GM19025 (cell line): ENCODE measurements at regions not wholly inside any gene's neighbourhood (a gene's known extent, or its start where the extent isn't known, plus 50 kb on each side); places are given as distances from the start of the nearest gene placed in this dataset.

Experiments used
- ATAC-seq: cut with Tn5 transposase; IDR thresholded peaks from one replicate; pipeline ENCODE4 v1.9.1; 2021; ENCODE audit warnings: mild to moderate bottlenecking, low read depth, moderate library complexity; ENCODE audit not compliant: unreplicated experiment

DNA sequence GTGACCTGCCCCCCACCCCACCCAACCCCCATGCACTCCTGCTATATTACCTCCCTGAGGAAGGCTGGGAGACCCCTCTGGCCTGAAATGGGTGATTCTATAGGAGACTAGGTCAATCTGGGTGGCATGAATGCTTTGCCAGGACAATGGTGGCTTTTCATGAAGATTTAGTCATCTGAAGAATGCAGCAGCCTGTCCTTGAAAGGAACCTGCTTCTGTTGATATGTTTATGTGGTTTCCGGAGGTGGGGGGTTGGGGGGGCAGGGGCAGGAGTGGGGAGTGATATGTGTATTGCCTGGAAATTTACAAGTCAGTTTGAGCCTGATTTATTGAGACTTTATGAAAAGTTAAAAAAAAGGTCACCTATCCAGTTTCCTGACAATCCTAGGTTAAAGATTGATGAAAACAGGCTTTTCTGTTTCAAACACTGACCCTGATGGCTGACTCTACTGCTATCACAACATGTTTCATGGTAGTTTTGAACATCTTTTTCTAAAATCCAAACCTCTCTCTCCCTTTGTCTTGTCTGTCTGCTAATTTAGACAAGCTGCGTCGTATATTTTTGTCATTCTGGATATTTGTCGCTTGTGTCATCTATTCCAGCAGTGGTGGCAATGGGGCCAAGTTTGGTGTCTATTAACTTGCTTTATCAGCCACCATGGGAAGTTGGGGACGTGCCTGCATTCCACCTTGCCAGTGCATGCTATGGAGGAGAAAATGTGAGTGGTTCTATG is 153.7 kb upstream of the EGFLAM start:
- ATAC-seq = no peak

- no peak for ATAC-seq
Measured at GRCh38 chr5:38101897-38102296, 156.5 kb upstream of the EGFLAM start.

DNA sequence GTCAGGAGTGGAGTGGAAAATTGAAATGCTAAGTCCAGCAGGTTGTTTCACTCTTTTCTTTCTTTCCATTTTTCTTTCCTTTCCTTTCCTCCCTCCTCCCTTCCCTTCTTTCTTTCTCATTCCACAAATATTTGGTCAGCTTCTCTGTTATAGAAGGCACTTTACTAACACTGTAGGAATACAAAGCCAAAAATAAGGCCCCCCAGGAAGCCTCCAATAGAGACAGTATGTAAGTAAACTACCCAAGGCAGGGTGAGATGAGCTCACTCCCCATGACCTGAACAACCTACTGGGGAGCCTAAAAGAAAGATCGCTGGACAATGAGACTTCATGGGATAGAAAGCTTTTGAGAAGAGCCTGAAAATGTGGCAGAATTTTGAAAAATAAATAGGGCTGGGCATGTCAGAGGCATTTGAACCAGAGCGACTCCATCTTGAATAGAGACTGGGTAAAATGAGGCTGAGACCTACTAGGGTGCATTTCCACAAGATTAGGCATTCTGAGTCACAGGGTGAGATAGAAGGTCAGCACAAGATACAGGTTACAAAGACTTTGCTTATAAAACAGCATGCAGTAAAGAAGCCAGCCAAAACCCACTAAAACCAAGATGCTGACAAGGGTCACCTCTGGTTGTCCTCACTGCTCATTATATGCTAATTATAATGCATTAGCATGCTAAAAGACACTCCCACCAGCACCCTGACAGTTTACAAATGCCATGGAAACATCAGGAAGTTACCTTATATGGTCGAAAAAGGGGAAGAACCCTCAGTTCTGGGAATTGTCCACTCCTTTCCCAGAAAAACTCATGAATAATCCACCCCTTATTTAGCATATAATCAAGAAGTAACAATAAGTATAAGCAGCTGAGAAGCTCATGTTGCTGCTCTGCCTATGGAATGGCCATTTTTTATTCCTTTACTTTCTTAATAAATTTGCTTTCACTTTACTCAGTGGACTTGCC is 158.9 kb upstream of the EGFLAM start:
- ATAC-seq = no peak

DNA sequence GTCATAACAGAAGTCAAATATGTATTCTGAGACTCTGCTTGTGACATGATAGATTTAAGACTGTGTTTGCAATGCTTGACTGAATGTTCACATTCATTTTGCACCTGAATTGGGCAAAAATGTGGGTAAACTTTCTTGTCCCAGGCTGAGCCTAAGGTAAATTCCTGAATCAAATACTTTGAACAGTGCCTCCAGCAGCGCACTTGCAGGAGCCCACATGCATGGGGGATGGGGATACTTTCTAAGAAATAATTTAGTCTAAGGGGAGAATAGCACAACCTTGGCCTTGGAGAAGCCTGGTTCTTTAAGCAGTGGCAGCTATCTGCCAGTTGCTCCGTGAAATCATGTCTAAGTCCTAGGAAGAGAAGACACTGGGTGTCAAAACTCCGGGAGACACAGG is 163.5 kb upstream of the EGFLAM start:
- ATAC-seq = no peak

GRCh38 chr5:38093855-38094254 is 164.5 kb upstream of the EGFLAM start:
- no peak for ATAC-seq

- no peak for ATAC-seq
Measured at GRCh38 chr5:38086777-38087176, 171.6 kb upstream of the EGFLAM start.

DNA sequence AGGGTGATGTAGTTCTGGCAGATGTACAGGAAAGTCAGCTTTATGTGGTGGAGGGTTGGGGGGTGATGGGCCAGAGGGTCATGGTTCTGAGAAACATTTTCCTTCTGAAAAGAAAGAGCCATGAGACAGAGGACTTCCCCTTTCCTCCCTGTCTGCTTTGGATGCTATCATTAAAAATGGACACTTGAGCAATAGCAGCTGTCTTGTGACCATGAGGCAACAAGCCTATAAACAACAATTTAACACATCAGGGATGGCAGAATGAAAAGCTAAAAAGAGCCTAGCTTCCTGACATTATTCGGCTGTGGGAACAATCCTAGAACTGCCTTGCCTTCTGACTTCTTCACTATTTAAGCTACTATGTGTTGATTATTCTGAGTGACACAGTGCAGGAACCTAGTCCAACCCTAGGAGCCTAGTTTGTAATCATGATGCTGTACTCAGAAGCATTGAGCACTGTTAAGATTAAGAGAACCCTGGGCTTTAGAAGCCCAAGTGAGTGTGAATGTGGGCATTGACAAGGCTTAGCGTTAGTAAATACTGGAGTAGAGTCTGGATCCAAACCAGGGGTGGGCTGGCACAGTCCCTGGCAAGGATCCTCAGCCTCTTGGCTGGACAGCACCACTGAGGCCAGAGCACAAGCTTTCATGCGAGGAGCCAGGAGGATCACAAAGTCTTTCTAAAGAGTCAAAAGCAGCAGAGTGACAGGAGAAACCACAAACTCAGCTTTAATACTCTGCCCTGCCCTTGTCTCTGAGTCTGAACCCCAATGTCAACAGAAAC is 178.5 kb upstream of the EGFLAM start:
- no peak for ATAC-seq

- ATAC-seq = no peak
Measured at GRCh38 chr5:38078161-38078560, 180.2 kb upstream of the EGFLAM start.

DNA sequence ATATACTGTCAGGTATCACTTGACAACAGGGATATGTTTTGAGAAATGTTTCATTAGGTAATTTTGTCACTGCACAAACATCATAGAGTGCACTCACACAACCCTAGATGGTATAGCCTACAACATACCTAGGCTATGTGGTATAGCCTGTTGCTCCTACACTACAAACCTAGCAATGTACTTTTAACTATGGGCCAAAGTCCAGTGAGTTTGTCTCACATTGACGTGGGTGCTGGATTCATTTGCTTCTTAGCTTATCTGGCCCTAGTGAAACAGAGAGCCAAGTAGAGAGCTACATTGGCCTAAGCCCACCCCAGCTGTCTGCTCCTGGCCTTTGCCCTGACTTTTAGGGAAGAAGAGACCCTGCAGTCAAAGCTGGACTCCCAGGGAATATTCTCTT is 180.7 kb upstream of the EGFLAM start:
- ATAC-seq = no peak

DNA sequence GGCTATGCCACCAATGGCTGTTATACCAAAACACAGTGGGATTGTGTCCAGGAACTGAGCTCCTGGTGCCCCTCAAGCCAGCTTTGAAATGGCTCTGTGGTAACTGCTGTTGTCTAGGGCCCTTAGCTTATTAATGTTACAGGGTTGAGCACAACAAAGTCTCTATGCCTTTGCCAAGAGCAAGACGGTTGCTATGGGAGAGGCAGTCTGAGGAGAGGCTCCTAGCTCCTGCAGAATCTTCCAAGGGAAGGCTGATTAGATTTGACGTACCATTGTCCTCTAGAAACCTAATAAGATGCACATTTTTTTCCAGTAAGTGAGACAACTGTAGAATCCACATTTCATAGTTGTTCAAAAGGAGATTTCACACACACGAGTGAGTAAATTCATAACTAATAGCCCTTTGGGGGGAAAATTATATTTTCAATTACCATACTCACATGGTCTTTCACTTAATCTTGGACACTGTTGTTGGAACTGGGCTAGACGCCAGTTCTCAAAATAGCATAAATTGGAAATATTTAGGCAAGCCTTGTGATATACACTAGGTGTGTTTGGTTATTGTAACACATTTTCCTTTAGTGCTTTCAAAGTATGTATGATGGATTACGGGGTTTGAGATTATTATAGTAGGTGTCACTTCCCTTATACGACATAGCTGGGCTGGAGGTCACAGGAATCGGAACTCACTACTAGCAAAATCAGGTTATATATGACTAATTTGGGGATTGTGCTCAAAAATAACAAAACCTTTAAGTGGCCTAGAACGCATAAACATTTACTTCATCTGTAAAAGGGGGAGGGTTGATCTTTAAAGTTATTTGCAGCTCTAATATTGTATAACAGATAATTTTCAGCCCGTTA is 186.3 kb upstream of the EGFLAM start:
- ATAC-seq = no peak

GRCh38 chr5:38070304-38070950 is 187.9 kb upstream of the EGFLAM start:
- no peak for ATAC-seq

DNA sequence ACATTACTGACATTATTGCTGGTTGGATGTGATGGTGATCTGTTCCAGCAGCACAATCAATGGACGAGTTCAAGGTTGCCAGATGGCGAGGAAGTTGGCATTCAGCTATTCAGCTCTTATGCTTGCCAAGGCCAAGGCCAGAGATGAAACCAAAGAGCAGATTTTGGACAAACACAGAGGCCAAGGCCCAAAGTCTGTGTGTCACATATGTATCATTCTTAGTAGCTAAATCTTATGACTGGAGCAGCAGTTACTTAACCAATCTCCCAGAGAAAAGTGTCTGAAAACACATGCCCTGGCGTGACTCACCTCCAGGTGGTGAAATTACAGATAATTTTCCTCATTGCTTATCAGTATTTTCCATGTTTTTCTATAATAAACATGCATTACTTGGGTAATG is 189.0 kb upstream of the EGFLAM start:
- ATAC-seq = no peak

DNA sequence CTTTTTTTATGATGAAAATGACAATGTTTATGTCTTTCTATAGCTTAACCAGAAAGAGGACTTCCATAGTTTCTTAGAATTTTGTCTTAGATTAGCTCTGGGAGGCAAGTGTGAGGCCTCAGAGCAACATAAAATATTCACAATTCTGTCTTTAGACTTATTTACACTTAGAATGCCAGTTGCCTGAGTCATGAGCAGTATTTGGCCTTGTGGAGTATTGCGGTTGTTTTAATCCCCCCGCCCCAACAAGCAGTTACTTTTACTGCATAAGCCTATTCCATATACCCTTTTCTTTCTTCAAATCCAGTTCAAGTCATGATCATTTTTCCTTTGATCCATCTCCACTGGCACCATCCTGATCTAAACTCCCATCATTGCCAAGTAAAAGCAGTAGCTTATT is 198.0 kb upstream of the EGFLAM start:
- no peak for ATAC-seq

GRCh38 chr5:38059876-38060275 is 198.5 kb upstream of the EGFLAM start:
- no peak for ATAC-seq

GRCh38 chr5:38051711-38052511 is 206.4 kb upstream of the EGFLAM start:
- ATAC-seq = no peak

DNA sequence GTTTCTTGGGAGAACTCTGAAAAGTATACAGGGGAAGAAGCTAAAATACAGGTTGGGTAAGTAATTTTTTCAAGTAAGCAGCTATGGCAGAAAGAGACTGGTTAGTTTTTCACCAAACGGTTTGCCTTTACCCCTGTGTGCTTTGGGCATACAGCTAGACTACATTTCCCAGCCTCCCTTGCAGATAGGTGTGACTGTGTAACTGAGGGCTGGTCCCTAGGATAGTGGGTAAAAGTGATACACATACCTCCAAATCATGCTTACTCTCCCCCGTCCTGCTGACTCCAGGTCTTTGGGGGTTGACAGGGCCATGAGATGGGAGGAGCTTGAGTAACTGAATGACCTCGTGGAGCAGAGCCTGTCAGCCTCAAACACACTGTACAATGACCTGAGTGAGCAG is 208.6 kb upstream of the GDNF start:
- no peak for ATAC-seq

DNA sequence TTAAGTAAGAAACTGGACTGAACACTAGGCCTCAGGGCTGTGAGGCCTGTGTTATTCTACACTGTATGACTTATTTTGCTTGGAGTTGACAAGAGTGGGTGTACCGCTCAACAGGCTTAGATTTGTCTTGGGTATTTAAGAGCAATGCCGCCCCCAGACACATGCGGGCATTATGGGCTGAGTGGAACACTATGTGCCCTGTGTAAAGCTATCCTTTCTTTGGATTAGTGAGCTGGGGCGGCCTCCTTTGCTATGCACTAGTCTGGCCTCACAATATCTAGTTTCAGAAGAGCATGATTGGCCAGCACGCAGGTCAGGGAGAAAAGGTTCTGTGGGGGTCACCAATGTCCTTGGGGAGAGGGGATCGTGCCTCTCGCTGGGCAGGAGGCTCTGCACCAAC is 206.3 kb upstream of the GDNF start:
- ATAC-seq = no peak

DNA sequence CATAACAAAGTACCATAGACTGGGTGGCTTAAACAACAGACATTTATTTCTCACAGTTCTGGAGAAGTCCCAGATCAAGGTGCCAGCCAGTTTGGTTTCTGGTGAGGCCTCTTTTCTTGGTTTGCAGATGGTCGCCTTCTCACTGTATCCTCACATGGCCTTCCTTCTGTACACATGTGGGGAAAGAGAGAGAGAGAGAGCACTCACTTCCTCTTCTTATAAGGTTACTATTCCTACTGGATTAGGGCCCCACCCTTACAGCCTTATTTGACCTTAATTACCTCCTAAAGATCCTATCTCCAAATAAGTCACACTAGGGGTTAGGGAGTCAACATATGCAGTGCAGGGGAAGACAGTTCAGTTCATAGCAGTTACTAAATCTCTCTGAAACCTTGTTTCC is 205.6 kb upstream of the GDNF start:
- ATAC-seq = no peak

GRCh38 chr5:38039826-38040225 is 200.0 kb upstream of the GDNF start:
- ATAC-seq = no peak
